CD14-positive monocyte (primary cell): ENCODE measurements at regions not wholly inside any gene's neighbourhood (a gene's known extent, or its start where the extent isn't known, plus 50 kb on each side); places are given as distances from the start of the nearest gene placed in this dataset.
A peak's percentile ranks its signal among the peaks of the same experiment; 100 is the strongest.

ENCODE experiments used
- DNase-seq, 3 donors: peaks; one replicate each; pipeline ENCODE4 v3.0.0-alpha.2; 2011 to 2022
- H2AFZ ChIP-seq: 2 replicates; pipeline ENCODE4 v1.6.0; 2012; ENCODE audit warnings: mild to moderate bottlenecking, low read depth, low read length, inconsistent platforms; ENCODE audit not compliant: insufficient read depth, poor library complexity, severe bottlenecking
- H3K27ac ChIP-seq, 2 donors: 1 replicate in 1 of 2; 2 replicates in 1 of 2; pipeline ENCODE4 v1.5.1; 2012 to 2013; ENCODE audit warnings: low read length in 2 of 2, control low read depth in 1 of 2, inconsistent platforms in 1 of 2, low read depth in 1 of 2, mild to moderate bottlenecking in 1 of 2
- H3K27me3 ChIP-seq, 2 donors: one replicate each; pipeline versions ENCODE4 v1.6.0 to v1.6.1; 2011 to 2013; ENCODE audit warnings: low read length in 2 of 2; ENCODE audit not compliant: control insufficient read depth in 2 of 2, insufficient read depth in 2 of 2
- H3K36me3 ChIP-seq, 2 donors: replicated peaks in 1 of 2; 1 replicate in 1 of 2; 2 replicates in 1 of 2; pipeline versions ENCODE4 v1.5.1 to v1.6.1; 2012 to 2013; ENCODE audit warnings: low read length in 2 of 2, control low read depth in 1 of 2, inconsistent platforms in 1 of 2, mild to moderate bottlenecking in 1 of 2; ENCODE audit not compliant: insufficient read depth in 2 of 2, control insufficient read depth in 1 of 2
- H3K4me1 ChIP-seq, 2 donors: 1 replicate in 1 of 2; 2 replicates in 1 of 2; pipeline versions ENCODE4 v1.5.1 to v1.6.1; 2012 to 2013; ENCODE audit warnings: low read length in 2 of 2, control low read depth in 1 of 2, inconsistent platforms in 1 of 2, mild to moderate bottlenecking in 1 of 2, moderate library complexity in 1 of 2; ENCODE audit not compliant: insufficient read depth in 2 of 2, control insufficient read depth in 1 of 2
- H3K4me2 ChIP-seq: replicated peaks from 2 replicates; pipeline ENCODE3; 2012; ENCODE audit warnings: low read length, moderate library complexity, mild to moderate bottlenecking; ENCODE audit not compliant: poor library complexity, severe bottlenecking; ENCODE audit errors: extremely low read depth
- H3K4me3 ChIP-seq, 3 experiments: fragments of 200-600 bp in 1 of 3; sonication (generic) in 1 of 3; replicated peaks in 1 of 3; 1 replicate in 2 of 3; 2 replicates in 1 of 3; pipeline ENCODE4 v1.5.1; 2011 to 2013; ENCODE audit warnings: low read length in 3 of 3, mild to moderate bottlenecking in 3 of 3, control low read depth in 2 of 3, low read depth in 2 of 3, inconsistent platforms in 1 of 3, moderate library complexity in 1 of 3
- H3K79me2 ChIP-seq: 2 replicates; pipeline ENCODE4 v1.6.0; 2012; ENCODE audit warnings: mild to moderate bottlenecking, control low read depth, inconsistent platforms, low read length, moderate library complexity; ENCODE audit not compliant: insufficient read depth
- H3K9ac ChIP-seq: 2 replicates; pipeline ENCODE4 v1.6.0; 2017; ENCODE audit warnings: low read length, mild to moderate bottlenecking; ENCODE audit not compliant: insufficient read depth, poor library complexity, severe bottlenecking
- H3K9me3 ChIP-seq, 2 donors: replicated peaks in 1 of 2; 1 replicate in 1 of 2; 2 replicates in 1 of 2; pipeline versions ENCODE4 v1.5.1 to v1.6.1; 2012 to 2013; ENCODE audit warnings: low read length in 2 of 2, control low read depth in 1 of 2; ENCODE audit not compliant: control insufficient read depth in 1 of 2, insufficient read depth in 1 of 2
- H4K20me1 ChIP-seq: 2 replicates; pipeline ENCODE4 v1.6.0; 2012; ENCODE audit warnings: mild to moderate bottlenecking, low read length, control low read depth, moderate library complexity; ENCODE audit not compliant: insufficient read depth
- H3K27ac Mint-ChIP-seq, 7 donors: one replicate each; pipeline ENCODE4 v1.8.0; 2020; ENCODE audit warnings: mild to moderate bottlenecking in 7 of 7, mixed read lengths in 7 of 7, moderate library complexity in 6 of 7, inconsistent platforms in 2 of 7
- H3K27me3 Mint-ChIP-seq, 3 donors: one replicate each; pipeline ENCODE4 v1.8.0; 2021 to 2022; ENCODE audit warnings: low read depth in 3 of 3, mild to moderate bottlenecking in 3 of 3, mixed read lengths in 3 of 3, moderate library complexity in 3 of 3, inconsistent platforms in 1 of 3
- H3K36me3 Mint-ChIP-seq, 2 donors: one replicate each; pipeline ENCODE4 v1.8.0; 2020; ENCODE audit warnings: mixed read lengths in 2 of 2, inconsistent platforms in 1 of 2, mild to moderate bottlenecking in 1 of 2
- H3K4me1 Mint-ChIP-seq: one replicate; pipeline ENCODE4 v1.8.0; 2020; ENCODE audit warnings: mild to moderate bottlenecking, mixed read lengths
- H3K4me3 Mint-ChIP-seq, 2 donors: one replicate each; pipeline ENCODE4 v1.8.0; 2020; ENCODE audit warnings: mild to moderate bottlenecking in 2 of 2, mixed read lengths in 2 of 2, moderate library complexity in 1 of 2
- H3K9me3 Mint-ChIP-seq, 7 donors: one replicate each; pipeline ENCODE4 v1.8.0; 2020 to 2022; ENCODE audit warnings: mixed read lengths in 7 of 7, mild to moderate bottlenecking in 6 of 7, moderate library complexity in 6 of 7, inconsistent platforms in 2 of 7
- CTCF ChIP-seq: fragments of 200-600 bp; IDR thresholded peaks from one replicate; pipeline ENCODE4 v1.8.0; 2022; ENCODE audit warnings: antibody characterized with exemption, mild to moderate bottlenecking
- WGBS: methylation state at CpG from one replicate; pipeline ENCODE4 v1.1.5; 2013; ENCODE audit warnings: missing lambda C conversion rate; ENCODE audit not compliant: insufficient coverage; 5-methylcytosine and 5-hydroxymethylcytosine counted together
- intact Hi-C, 2 donors: fragments of 100-400 bp; cut with micrococcal nuclease; formaldehyde crosslinking; loops; one replicate each; pipeline versions ENCODE4 v1.15.0 to v1.15.1; 2023

DNA sequence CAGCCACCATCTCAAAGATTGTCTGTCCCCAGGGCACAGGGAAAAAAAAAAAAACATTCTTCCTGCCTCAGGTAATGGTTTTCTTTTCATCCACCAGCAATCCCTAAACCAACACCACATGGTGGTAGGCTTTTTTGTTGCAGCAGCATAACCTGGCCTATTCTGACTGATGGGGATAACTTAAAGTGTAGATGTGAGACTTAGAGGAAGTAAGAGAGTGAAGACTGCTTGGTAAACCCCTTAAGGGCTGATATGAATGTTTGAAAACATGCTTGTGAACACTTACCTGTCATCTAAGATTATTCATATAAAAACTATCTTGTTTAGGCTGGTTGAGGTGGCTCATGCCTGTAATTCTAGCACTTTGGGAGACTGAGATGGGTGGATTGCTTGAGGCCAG is 130.2 kb upstream of the RAP1B start:
- intact Hi-C loops, result no loop called here
- Histone ChIP-seq H3K9me3 (peaks cover 0 to 3% of the 10 kb centered on the region in 2 donors), H3K27ac (no peak overlapping the region), H3K36me3 (no peaks in the 10 kb centered on the region), H2AFZ (no peak overlapping the region), H3K9ac (no peak overlapping the region), H3K4me2 (no peak overlapping the region), H3K27me3 (no peaks in the 10 kb centered on the region), H3K4me1 (peaks cover 14 to 16% of the 10 kb centered on the region in 2 donors), H4K20me1 (no peaks in the 10 kb centered on the region), H3K79me2 (no peaks in the 10 kb centered on the region), H3K4me3 (no peak overlapping the region)
- Mint-ChIP-seq H3K4me3 (no peak overlapping the region), H3K27ac (peak overlapping the region in 1 of 7 donors; percentile 17), H3K4me1 (peaks cover 18% of the 10 kb centered on the region), H3K36me3 (peaks cover 0 to 4% of the 10 kb centered on the region in 2 donors), H3K9me3 (peaks cover 0 to 10% (median 5%) of the 10 kb centered on the region in 7 donors), H3K27me3 (peaks cover 0 to 3% (median 0%) of the 10 kb centered on the region in 3 donors)
- no peak for TF ChIP-seq CTCF
- DNase-seq, result no peak

GRCh38 chr12:68481181-68481941 is 129.3 kb upstream of the RAP1B start:
- Histone ChIP-seq H3K9ac (no peak overlapping the region), H2AFZ (no peak overlapping the region), H3K79me2 (no peaks in the 10 kb centered on the region), H3K4me1 (peaks cover 14 to 16% of the 10 kb centered on the region in 2 donors), H4K20me1 (no peaks in the 10 kb centered on the region), H3K27me3 (no peaks in the 10 kb centered on the region), H3K4me2 (no peak overlapping the region), H3K4me3 (no peak overlapping the region), H3K9me3 (peaks cover 0 to 3% of the 10 kb centered on the region in 2 donors), H3K36me3 (no peaks in the 10 kb centered on the region), H3K27ac (no peak overlapping the region)
- Mint-ChIP-seq H3K27ac (peak overlapping the region in 1 of 7 donors; percentile 2), H3K9me3 (peaks cover 0 to 10% (median 5%) of the 10 kb centered on the region in 7 donors), H3K4me3 (no peak overlapping the region), H3K4me1 (peaks cover 18% of the 10 kb centered on the region), H3K27me3 (peaks cover 0 to 3% (median 0%) of the 10 kb centered on the region in 3 donors), H3K36me3 (peaks cover 0 to 4% of the 10 kb centered on the region in 2 donors)
- intact Hi-C loops, result no loop called here
- TF ChIP-seq CTCF, result no peak
- DNase-seq, result peak in 1 of 3 donors; percentile 27
- WGBS, result 44% methylated on average over 2 of the region's 7 CpGs
